Caki2 (cell line): ENCODE measurements at regions not wholly inside any gene's neighbourhood (a gene's known extent, or its start where the extent isn't known, plus 50 kb on each side); places are given as distances from the start of the nearest gene placed in this dataset.
"Not testable (repeated sequence)": the region's sequence is repeated elsewhere in the genome, so short reads cannot be mapped to it uniquely, and the experiment has no call there.

Source experiments
- DNase-seq: peaks from one replicate; pipeline ENCODE4 v3.0.0-alpha.2; 2015; ENCODE audit warnings: low read depth
- in situ Hi-C: cut with HindIII; loops from 2 replicates; pipeline ENCODE4 v1.10.0; 2016; ENCODE audit warnings: low sequenced_read_pairs, low pct_unique_long_range_greater_than_20kb, mixed read lengths

GRCh38 chr6:71048320-71049164, 91.7 kb upstream of the B3GAT2 start:
- in situ Hi-C loops: no loop called here
- no peak for DNase-seq

- DNase-seq: no peak
- in situ Hi-C loops: no loop called here
These were observed 92.4 kb upstream of the B3GAT2 start for GRCh38 chr6:71049198-71049770.

GRCh38 chr6:71053475-71053874, 96.6 kb upstream of the B3GAT2 start:
- in situ Hi-C loops: no loop called here

GRCh38 chr6:71056656-71057055, 99.8 kb upstream of the B3GAT2 start:
- DNase-seq: no peak
- in situ Hi-C loops: no loop called here

More at GRCh38 chr6:71053475-71053874, 96.6 kb upstream of the B3GAT2 start:
- DNase-seq: no peak

GRCh38 chr6:71066153-71066552, 109.3 kb upstream of the B3GAT2 start:
- in situ Hi-C loops: no loop called here

GRCh38 chr6:71067816-71068215, 111.0 kb upstream of the B3GAT2 start:
- in situ Hi-C loops: no loop called here
- DNase-seq: no peak

More at GRCh38 chr6:71066153-71066552, 109.3 kb upstream of the B3GAT2 start:
- no peak for DNase-seq

GRCh38 chr6:71072508-71072907, 115.6 kb upstream of the B3GAT2 start:
- no peak for DNase-seq

GRCh38 chr6:71077655-71078054, 120.8 kb upstream of the B3GAT2 start:
- no peak for DNase-seq
- in situ Hi-C loops: no loop called here

More at GRCh38 chr6:71072508-71072907, 115.6 kb upstream of the B3GAT2 start:
- in situ Hi-C loops: no loop called here

GRCh38 chr6:71079677-71080076, 122.8 kb upstream of the B3GAT2 start:
- no peak for DNase-seq
- in situ Hi-C loops: no loop called here

GRCh38 chr6:71080133-71080532, 123.3 kb upstream of the B3GAT2 start:
- no peak for DNase-seq
- in situ Hi-C loops: no loop called here

- in situ Hi-C loops: no loop called here
- DNase-seq: no peak
These were observed 124.0 kb upstream of the B3GAT2 start for GRCh38 chr6:71080826-71081225.

GRCh38 chr6:71082033-71082650, 125.3 kb upstream of the B3GAT2 start:
- no peak for DNase-seq
- in situ Hi-C loops: no loop called here

- in situ Hi-C loops: no loop called here
- no peak for DNase-seq
These were observed 126.5 kb upstream of the B3GAT2 start for GRCh38 chr6:71083308-71083820.

GRCh38 chr6:71088166-71088565, 131.3 kb upstream of the B3GAT2 start:
- DNase-seq: no peak
- in situ Hi-C loops: no loop called here

GRCh38 chr6:71090217-71090616, 133.4 kb upstream of the B3GAT2 start:
- no peak for DNase-seq
- in situ Hi-C loops: no loop called here

GRCh38 chr6:71091167-71091566, 134.3 kb upstream of the B3GAT2 start:
- in situ Hi-C loops: no loop called here
- DNase-seq: no peak

GRCh38 chr6:71091956-71092355, 135.1 kb upstream of the B3GAT2 start:
- DNase-seq: no peak
- in situ Hi-C loops: no loop called here

- in situ Hi-C loops: not testable (repeated sequence)
These were observed 140.4 kb upstream of the B3GAT2 start for GRCh38 chr6:71097264-71097663.

GRCh38 chr6:71099649-71100048, 142.8 kb upstream of the B3GAT2 start:
- DNase-seq: no peak
- in situ Hi-C loops: no loop called here

More at GRCh38 chr6:71097264-71097663, 140.4 kb upstream of the B3GAT2 start:
- DNase-seq: not testable (repeated sequence)
